ENCODE measurements at regions not wholly inside any gene's neighbourhood (a gene's known extent, or its start where the extent isn't known, plus 50 kb on each side); places are given as distances from the start of the nearest gene placed in this dataset.

- TF ChIP-seq CEBPB (IDR thresholded peaks at IDR 0.05; ENCODE audit: low read depth, low read length) (no peak), RAD21 (IDR thresholded peaks at IDR 0.05; ENCODE audit: low read length) (no peak), SMC3 (IDR thresholded peaks at IDR 0.05; ENCODE audit: low read depth, low read length) (no peak), CTCF (conservative IDR thresholded peaks at IDR 0.05; ENCODE audit: low read depth, low read length) (no peak), NFE2L2 (IDR thresholded peaks at IDR 0.05; ENCODE audit: low read depth, low read length) (no peak), FOS (IDR thresholded peaks at IDR 0.05; ENCODE audit: low read depth, low read length) (no peak), USF2 (IDR thresholded peaks at IDR 0.05; ENCODE audit: low read depth, low read length) (no peak), ELK1 (IDR thresholded peaks at IDR 0.05; ENCODE audit: borderline replicate concordance, low read depth, low read length) (no peak), RCOR1 (IDR thresholded peaks at IDR 0.05; ENCODE audit: insufficient replicate concordance, low read length) (no peak), POLR2A (IDR thresholded peaks at IDR 0.05; ENCODE audit: low read depth, low read length) (no peak), MXI1 (IDR thresholded peaks at IDR 0.05; ENCODE audit: borderline replicate concordance, low read depth, low read length) (no peak), MAFK (IDR thresholded peaks at IDR 0.05; ENCODE audit: low read depth, low read length) (no peak), RFX5 (IDR thresholded peaks at IDR 0.05; ENCODE audit: low read depth, low read length) (no peak), CHD1 (IDR thresholded peaks at IDR 0.05; ENCODE audit: low read depth, low read length) (no peak), MAZ (IDR thresholded peaks at IDR 0.05; ENCODE audit: borderline replicate concordance, low read depth, low read length) (no peak), BHLHE40 (IDR thresholded peaks at IDR 0.05; ENCODE audit: low read depth, low read length) (no peak)
- no peaks in the 10 kb centered on the region for H3K9me3 ChIP-seq (ENCODE audit: control insufficient read depth, insufficient read depth, low read length)
- H3K18ac ChIP-seq (ENCODE audit: low read depth, low read length): no peak overlapping the region
- no peak overlapping the region for H3K4ac ChIP-seq (ENCODE audit: low read depth, low read length)
- no peak overlapping the region for H3K4me3 ChIP-seq (ENCODE audit: insufficient read depth, low read depth, low read length)
- H3K14ac ChIP-seq (replicated peaks; ENCODE audit: low read depth, low read length): no peak overlapping the region
- no peak overlapping the region for H4K91ac ChIP-seq (ENCODE audit: insufficient read depth, low read depth, low read length)
- H3K23ac ChIP-seq (ENCODE audit: low read depth, low read length): no peak overlapping the region
- H3K36me3 ChIP-seq (ENCODE audit: control insufficient read depth, insufficient read depth, low read length): no peaks in the 10 kb centered on the region
- no CpG with 5 or more reads among the region's 1 CpG for WGBS, 2 experiments (ENCODE audit: extremely low coverage in 2 of 2, insufficient read length in 1 of 2)
- no peaks in the 10 kb centered on the region for H3K9me1 ChIP-seq (ENCODE audit: insufficient read depth, low read length)
- BruUV-seq (replicated peaks): no TSS peak
- H2BK120ac ChIP-seq (ENCODE audit: low read depth, low read length): no peak overlapping the region
- no peak overlapping the region for H3K9ac ChIP-seq (ENCODE audit: low read depth, low read length)
- ATAC-seq (ENCODE audit: low read depth): no peak
- no peaks in the 10 kb centered on the region for H4K20me1 ChIP-seq (ENCODE audit: insufficient read depth, low read length)
- no peak overlapping the region for H2AK5ac ChIP-seq (ENCODE audit: low read depth, low read length)
- no peak overlapping the region for H4K5ac ChIP-seq (ENCODE audit: low read depth, low read length)
- H3K4me1 ChIP-seq (ENCODE audit: control insufficient read depth, insufficient read depth, low read length): no peaks in the 10 kb centered on the region
- H4K8ac ChIP-seq (ENCODE audit: low read depth in 2 of 2, low read length in 2 of 2): no peak overlapping the region
- no peak overlapping the region for H3K27ac ChIP-seq (ENCODE audit: insufficient read depth, low read length)
- POLR2A ChIA-PET (ENCODE audit: unreplicated experiment): no interaction called here
- H2AFZ ChIP-seq (replicated peaks; ENCODE audit: low read length, poor library complexity): no peak overlapping the region
- dilution Hi-C loops (cut with HindIII; ENCODE audit: low sequenced_read_pairs, unreplicated experiment) (no loop called here), intact Hi-C loops (cut with micrococcal nuclease) (no loop called here), in situ Hi-C loops (cut with MboI; ENCODE audit: low sequenced_read_pairs) (no loop called here)
- no peak overlapping the region for H3K4me2 ChIP-seq (ENCODE audit: low read depth, low read length)
- no peak overlapping the region for H3K56ac ChIP-seq (ENCODE audit: extremely low read depth, insufficient read depth, low read length)
- H2AK9ac ChIP-seq (replicated peaks; ENCODE audit: low read depth, low read length, poor library complexity): no peak overlapping the region
- DNase-seq: no peak
- CTCF ChIA-PET: no interaction called here
- H2BK5ac ChIP-seq (ENCODE audit: low read depth, low read length, poor library complexity, severe bottlenecking): no peak overlapping the region
- no peaks in the 10 kb centered on the region for H3K79me1 ChIP-seq (ENCODE audit: low read depth in 1 of 2, low read length in 2 of 2)
- H2BK15ac ChIP-seq (ENCODE audit: low read depth, low read length): no peak overlapping the region
- H2BK20ac ChIP-seq (ENCODE audit: low read depth, low read length): no peak overlapping the region
- H3K27me3 ChIP-seq (ENCODE audit: control insufficient read depth, insufficient read depth, low read length): no peaks in the 10 kb centered on the region
Observed at GRCh38 chr6:152916035-152916434, 66.8 kb downstream of the FBXO5 start.
